ACC112 (cell line): ENCODE measurements at regions not wholly inside any gene's neighbourhood (a gene's known extent, or its start where the extent isn't known, plus 50 kb on each side); places are given as distances from the start of the nearest gene placed in this dataset.

Source experiments
- H2AFZ ChIP-seq: fragments of 200-600 bp; sonication (generic); one replicate; pipeline ENCODE4 v1.6.0; 2017; ENCODE audit warnings: antibody characterized with exemption, low read length; ENCODE audit not compliant: unreplicated experiment
- H3K27ac ChIP-seq: fragments of 200-600 bp; sonication (generic); 2 replicates; pipeline ENCODE4 v1.5.1; 2014; ENCODE audit warnings: low read depth, mild to moderate bottlenecking, antibody characterized with exemption, low read length, moderate library complexity
- H3K27me3 ChIP-seq: fragments of 200-600 bp; sonication (generic); 2 replicates; pipeline ENCODE4 v1.6.1; 2014; ENCODE audit warnings: mild to moderate bottlenecking, antibody characterized with exemption, low read length, moderate library complexity, mixed read lengths; ENCODE audit not compliant: insufficient read depth
- H3K36me3 ChIP-seq: fragments of 200-600 bp; sonication (generic); 2 replicates; pipeline ENCODE4 v1.6.1; 2016; ENCODE audit warnings: mild to moderate bottlenecking, antibody characterized with exemption, low read length, moderate library complexity, mixed read lengths; ENCODE audit not compliant: insufficient read depth
- H3K4me1 ChIP-seq: fragments of 200-600 bp; sonication (generic); one replicate; pipeline ENCODE4 v1.6.1; 2016; ENCODE audit warnings: low read length, mixed read lengths; ENCODE audit not compliant: insufficient read depth, unreplicated experiment, control insufficient read depth
- H3K4me3 ChIP-seq: fragments of 200-600 bp; sonication (generic); 2 replicates; pipeline ENCODE4 v1.5.1; 2014; ENCODE audit warnings: mild to moderate bottlenecking, low read depth, low read length
- H3K79me2 ChIP-seq: fragments of 200-600 bp; sonication (generic); one replicate; pipeline ENCODE4 v1.6.0; 2016; ENCODE audit warnings: low read length; ENCODE audit not compliant: control insufficient read depth, unreplicated experiment, insufficient read depth

DNA sequence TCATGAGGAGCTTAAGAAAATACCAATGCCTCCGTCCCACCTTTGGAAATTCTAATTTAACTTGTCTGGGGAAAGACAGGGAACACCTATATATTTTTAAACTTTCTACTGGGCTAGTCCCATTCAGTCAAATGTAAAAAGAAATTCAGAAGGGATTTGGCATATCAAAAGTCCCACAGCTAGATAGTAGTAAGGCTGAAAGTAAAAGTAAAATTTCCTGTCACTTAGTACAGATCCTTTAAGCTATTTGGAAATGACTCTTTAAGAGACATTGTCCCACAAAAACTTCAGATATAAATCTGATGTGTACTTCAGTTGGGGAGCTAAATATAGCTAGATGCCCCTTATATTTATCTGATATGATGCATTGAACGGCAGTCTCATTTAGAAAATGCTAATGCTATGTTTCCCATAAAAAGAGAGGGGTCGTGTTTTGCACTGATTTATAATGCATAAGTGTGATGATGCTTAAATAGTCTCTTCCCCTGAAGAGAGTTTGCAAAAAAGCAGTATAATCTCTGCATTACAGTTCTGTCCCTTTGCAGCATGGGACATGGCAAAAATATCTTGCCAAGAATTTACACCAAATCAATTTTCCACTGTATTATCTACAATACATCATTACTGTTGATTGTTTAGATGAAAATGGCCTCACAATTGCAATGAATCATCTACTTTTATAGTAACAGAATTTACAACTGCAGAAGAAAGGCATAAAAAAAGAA lies 860.8 kb upstream of the MAP3K7 start:
- Histone ChIP-seq H3K4me1 (no peaks in the 10 kb centered on the region), H3K79me2 (no peaks in the 10 kb centered on the region), H3K27ac (no peak overlapping the region), H3K4me3 (no peak overlapping the region), H2AFZ (no peak overlapping the region), H3K36me3 (no peaks in the 10 kb centered on the region), H3K27me3 (no peaks in the 10 kb centered on the region)

DNA sequence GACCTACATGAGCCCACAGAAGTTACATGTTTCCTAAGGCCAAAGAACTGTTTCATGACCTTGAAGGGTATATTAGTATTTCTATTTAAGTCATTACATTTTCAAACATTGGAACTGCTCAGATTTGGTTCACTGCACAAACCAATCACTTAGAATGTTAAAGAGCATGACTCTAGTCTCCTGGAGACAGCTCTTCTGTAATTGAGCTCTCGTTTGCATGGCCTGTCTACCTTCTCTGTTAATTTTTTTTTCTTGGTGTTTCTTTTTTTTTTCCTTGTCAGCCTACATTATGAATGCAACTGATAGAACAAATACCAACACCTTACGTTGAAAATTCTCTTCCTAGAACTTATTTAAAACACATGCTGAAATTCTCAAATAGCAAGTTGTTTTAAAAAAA lies 860.2 kb upstream of the MAP3K7 start:
- Histone ChIP-seq H3K27me3 (no peaks in the 10 kb centered on the region), H2AFZ (no peak overlapping the region), H3K27ac (no peak overlapping the region), H3K36me3 (no peaks in the 10 kb centered on the region), H3K4me3 (no peak overlapping the region), H3K79me2 (no peaks in the 10 kb centered on the region), H3K4me1 (no peaks in the 10 kb centered on the region)

DNA sequence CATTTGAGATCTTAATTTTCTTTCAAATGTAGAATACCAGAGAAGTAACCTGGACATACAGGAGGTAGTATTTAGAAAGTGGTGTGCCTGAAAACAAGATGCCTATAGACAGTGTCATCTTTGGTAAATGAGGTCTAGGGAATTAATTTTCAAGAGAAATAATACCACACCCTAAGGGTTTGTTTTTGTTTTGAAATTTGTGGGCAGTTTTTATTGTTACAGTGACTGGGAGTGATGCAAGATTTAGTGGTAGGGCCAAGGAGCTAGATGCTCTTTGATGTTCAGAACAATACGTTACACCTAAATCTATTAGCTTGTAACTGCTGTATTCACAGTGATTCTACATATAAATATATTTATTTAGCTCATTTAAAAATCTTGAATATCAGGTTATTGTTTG lies 856.5 kb upstream of the MAP3K7 start:
- no peaks in the 10 kb centered on the region for H3K36me3 ChIP-seq
- no peaks in the 10 kb centered on the region for H3K4me1 ChIP-seq
- H2AFZ ChIP-seq, result no peak overlapping the region
- H3K4me3 ChIP-seq, result no peak overlapping the region
- H3K27me3 ChIP-seq, result no peaks in the 10 kb centered on the region
- H3K27ac ChIP-seq, result no peak overlapping the region
- no peaks in the 10 kb centered on the region for H3K79me2 ChIP-seq

DNA sequence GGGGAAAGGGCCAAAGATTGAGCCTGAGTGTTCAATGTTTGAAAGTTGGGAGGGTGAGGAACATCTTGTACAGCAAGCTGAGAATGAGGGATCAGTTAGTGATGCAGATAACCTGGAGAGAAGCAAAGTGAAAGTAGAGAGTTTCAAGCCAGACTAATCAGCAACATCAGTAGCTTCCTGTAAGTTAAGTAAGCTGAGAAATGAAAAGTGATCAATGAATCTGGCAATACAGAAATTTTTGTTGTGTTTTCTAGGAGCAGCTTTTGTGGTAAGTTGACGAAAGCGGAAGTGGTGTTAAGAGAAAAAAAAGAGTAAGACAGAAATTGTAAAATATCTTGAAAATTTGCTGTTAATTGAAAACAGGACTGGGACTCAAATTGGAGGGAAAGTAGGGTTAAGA lies 855.5 kb upstream of the MAP3K7 start:
- Histone ChIP-seq H3K36me3 (no peaks in the 10 kb centered on the region), H3K4me3 (no peak overlapping the region), H3K4me1 (no peaks in the 10 kb centered on the region), H3K27me3 (no peaks in the 10 kb centered on the region), H2AFZ (no peak overlapping the region), H3K27ac (no peak overlapping the region), H3K79me2 (no peaks in the 10 kb centered on the region)

DNA sequence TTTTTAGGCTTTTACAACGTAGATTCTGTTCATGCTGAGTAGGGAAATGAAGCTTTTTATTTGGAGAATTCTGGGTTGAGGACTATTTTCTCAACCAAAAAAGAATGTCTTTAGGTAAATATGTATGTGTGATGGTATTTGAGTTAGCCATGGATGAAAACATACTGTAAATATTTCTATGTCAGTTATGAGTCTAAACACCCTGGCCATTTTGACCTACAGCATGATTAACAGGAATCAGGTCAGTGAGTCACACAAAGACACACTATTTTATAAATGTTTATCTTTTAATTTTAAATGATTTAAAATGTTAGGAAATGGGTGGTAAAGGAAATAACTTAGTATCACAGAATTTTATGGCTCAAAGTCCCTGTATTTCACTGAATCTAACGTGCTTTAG lies 851.7 kb upstream of the MAP3K7 start:
- H3K27me3 ChIP-seq, result no peaks in the 10 kb centered on the region
- H3K79me2 ChIP-seq, result no peaks in the 10 kb centered on the region
- H3K4me1 ChIP-seq, result no peaks in the 10 kb centered on the region
- H2AFZ ChIP-seq, result no peak overlapping the region
- no peak overlapping the region for H3K4me3 ChIP-seq
- H3K27ac ChIP-seq, result no peak overlapping the region
- H3K36me3 ChIP-seq, result no peaks in the 10 kb centered on the region

DNA sequence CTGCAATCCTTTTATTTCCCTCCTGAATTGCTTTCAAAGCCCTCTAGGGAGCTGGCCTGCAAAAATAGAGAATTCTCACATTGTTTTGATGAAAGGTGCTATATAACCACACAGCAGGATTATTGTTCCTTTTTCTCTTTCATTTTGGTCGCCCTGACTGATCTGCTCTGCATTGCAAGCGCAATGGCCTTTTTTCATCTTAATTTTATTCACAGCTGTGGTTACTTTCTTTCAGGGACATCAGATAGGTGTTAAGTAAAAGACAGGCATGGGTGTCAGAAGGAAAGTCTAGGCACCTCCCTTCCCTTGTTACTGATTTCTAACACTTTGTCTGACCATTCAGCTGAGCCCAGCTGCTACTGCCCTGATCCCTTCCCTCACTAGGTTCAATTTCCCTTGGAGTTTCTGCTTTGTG lies 850.5 kb upstream of the MAP3K7 start:
- H3K27me3 ChIP-seq, result no peaks in the 10 kb centered on the region
- H3K36me3 ChIP-seq, result no peaks in the 10 kb centered on the region
- no peak overlapping the region for H3K4me3 ChIP-seq
- H3K79me2 ChIP-seq, result no peaks in the 10 kb centered on the region
- H3K27ac ChIP-seq, result no peak overlapping the region
- H2AFZ ChIP-seq, result no peak overlapping the region
- no peaks in the 10 kb centered on the region for H3K4me1 ChIP-seq

DNA sequence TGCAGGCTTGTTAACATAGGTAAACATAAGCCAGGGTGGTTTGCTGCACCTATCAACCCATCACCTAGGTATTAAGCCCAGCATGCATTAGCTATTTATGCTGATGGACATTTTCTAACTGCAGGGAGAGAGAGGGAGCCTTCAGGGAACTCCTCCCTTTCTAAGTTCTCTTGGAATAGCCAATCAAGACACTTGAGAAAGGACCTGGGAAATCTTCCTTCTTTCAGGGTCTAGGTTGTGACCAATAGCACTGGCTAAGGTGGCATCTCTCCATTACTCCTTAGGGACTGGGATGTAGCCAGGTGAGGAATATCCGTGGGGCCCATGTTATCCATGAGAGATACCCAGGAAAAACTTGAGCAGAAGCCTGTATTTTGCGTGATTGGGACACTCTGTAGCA lies 849.6 kb upstream of the MAP3K7 start:
- H3K79me2 ChIP-seq, result no peaks in the 10 kb centered on the region
- H3K4me1 ChIP-seq, result no peaks in the 10 kb centered on the region
- H3K27me3 ChIP-seq, result no peaks in the 10 kb centered on the region
- H3K36me3 ChIP-seq, result no peaks in the 10 kb centered on the region
- H3K4me3 ChIP-seq, result no peak overlapping the region
- no peak overlapping the region for H3K27ac ChIP-seq
- H2AFZ ChIP-seq, result no peak overlapping the region

GRCh38 chr6:91435630-91436029 lies 848.8 kb upstream of the MAP3K7 start:
- Histone ChIP-seq H3K4me3 (no peak overlapping the region), H3K4me1 (no peaks in the 10 kb centered on the region), H3K36me3 (no peaks in the 10 kb centered on the region), H3K27me3 (no peaks in the 10 kb centered on the region), H3K79me2 (no peaks in the 10 kb centered on the region), H2AFZ (no peak overlapping the region), H3K27ac (no peak overlapping the region)

- H3K79me2 ChIP-seq, result no peaks in the 10 kb centered on the region
- no peak overlapping the region for H2AFZ ChIP-seq
- H3K4me1 ChIP-seq, result no peaks in the 10 kb centered on the region
- H3K27me3 ChIP-seq, result no peaks in the 10 kb centered on the region
- H3K4me3 ChIP-seq, result no peak overlapping the region
- H3K36me3 ChIP-seq, result no peaks in the 10 kb centered on the region
- H3K27ac ChIP-seq, result no peak overlapping the region
Measured at GRCh38 chr6:91434576-91434975, 847.7 kb upstream of the MAP3K7 start.

DNA sequence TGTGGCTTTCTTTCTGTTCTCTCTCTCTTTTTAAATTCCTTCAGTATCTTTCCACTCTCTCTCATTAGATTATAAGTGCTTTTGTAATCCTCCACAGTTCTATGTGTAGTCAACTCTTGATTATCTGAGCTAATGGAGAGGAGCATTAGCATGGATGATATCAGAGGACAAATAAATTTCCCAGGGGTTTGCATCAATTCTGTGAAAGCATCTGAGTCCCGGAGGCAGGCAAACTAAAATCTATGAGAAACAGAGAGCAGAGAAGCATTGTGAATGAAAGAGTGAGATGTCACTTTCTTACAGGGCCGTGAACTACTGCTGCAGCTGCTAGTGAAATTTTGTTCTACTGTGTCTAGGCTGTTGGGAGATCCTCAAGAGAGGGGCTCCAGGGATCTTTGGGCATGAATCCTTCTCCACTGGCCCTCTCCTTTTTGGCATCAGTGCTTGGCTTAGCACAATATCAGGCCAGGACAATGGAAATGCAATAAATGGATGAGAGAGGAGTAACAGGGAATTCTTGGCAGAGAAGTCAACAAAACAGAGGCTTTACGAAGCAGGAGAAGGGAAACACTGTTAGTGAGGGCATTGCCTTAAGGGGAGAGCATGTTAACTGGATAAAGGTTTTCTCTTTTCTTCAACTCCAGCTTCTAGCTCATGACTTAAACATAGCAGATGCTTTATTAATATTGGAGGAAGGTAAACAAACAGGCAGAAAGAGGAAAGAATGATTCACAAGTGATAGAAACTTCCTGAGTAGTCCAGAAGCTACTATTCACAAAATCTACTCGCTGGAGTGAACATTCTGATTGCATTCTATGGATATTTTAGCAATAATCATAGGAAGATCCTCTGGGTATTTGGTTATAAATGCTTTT lies 847.0 kb upstream of the MAP3K7 start:
- Histone ChIP-seq H3K4me1 (no peaks in the 10 kb centered on the region), H2AFZ (no peak overlapping the region), H3K79me2 (no peaks in the 10 kb centered on the region), H3K36me3 (no peaks in the 10 kb centered on the region), H3K27ac (no peak overlapping the region), H3K27me3 (no peaks in the 10 kb centered on the region), H3K4me3 (no peak overlapping the region)
